Choroid plexus epithelial cell (primary cell): ENCODE measurements at regions not wholly inside any gene's neighbourhood (a gene's known extent, or its start where the extent isn't known, plus 50 kb on each side); places are given as distances from the start of the nearest gene placed in this dataset.
A peak's percentile ranks its signal among the peaks of the same experiment; 100 is the strongest.

Source experiments
- DNase-seq: peaks from one replicate; pipeline ENCODE4 v3.0.0-alpha.2; 2010; ENCODE audit warnings: low read depth
- H3K4me3 ChIP-seq: 2 replicates; pipeline ENCODE4 v1.5.1; 2011; ENCODE audit warnings: low read depth, mild to moderate bottlenecking, control low read depth, low read length, moderate library complexity
- CTCF ChIP-seq: conservative IDR thresholded peaks from 2 replicates; pipeline ENCODE4 v1.5.1; 2011; ENCODE audit warnings: low read depth, mild to moderate bottlenecking, control low read depth, inconsistent platforms, low read length, moderate library complexity

- peak; percentile 11 for DNase-seq
- H3K4me3 ChIP-seq, result no peak overlapping the region
- no peak for TF ChIP-seq CTCF
These were observed 738.4 kb downstream of the PCDH18 start for GRCh38 chr4:136793848-136794247.

GRCh38 chr4:136784326-136784725 is 748.0 kb downstream of the PCDH18 start:
- no peak for DNase-seq
- TF ChIP-seq CTCF, result no peak
- no peak overlapping the region for H3K4me3 ChIP-seq

GRCh38 chr4:136769717-136770116 is 762.6 kb downstream of the PCDH18 start:
- no peak for TF ChIP-seq CTCF
- no peak for DNase-seq

GRCh38 chr4:136768925-136769275 is 763.4 kb downstream of the PCDH18 start:
- DNase-seq, result peak; percentile 53
- no peak for TF ChIP-seq CTCF
- H3K4me3 ChIP-seq, result no peak overlapping the region

More at GRCh38 chr4:136769717-136770116, 762.6 kb downstream of the PCDH18 start:
- no peak overlapping the region for H3K4me3 ChIP-seq

- TF ChIP-seq CTCF, result no peak
- no peak for DNase-seq
- H3K4me3 ChIP-seq, result no peak overlapping the region
These were observed 763.9 kb downstream of the PCDH18 start for GRCh38 chr4:136768213-136768924.

- TF ChIP-seq CTCF, result no peak
- no peak overlapping the region for H3K4me3 ChIP-seq
- DNase-seq, result no peak
These were observed 768.4 kb downstream of the PCDH18 start for GRCh38 chr4:136763919-136764318.

- no peak overlapping the region for H3K4me3 ChIP-seq
- DNase-seq, result no peak
- no peak for TF ChIP-seq CTCF
These were observed 776.8 kb downstream of the PCDH18 start for GRCh38 chr4:136755531-136755916.
